ENCODE measurements at regions not wholly inside any gene's neighbourhood (a gene's known extent, or its start where the extent isn't known, plus 50 kb on each side); places are given as distances from the start of the nearest gene placed in this dataset.
"Not testable (repeated sequence)": the region's sequence is repeated elsewhere in the genome, so short reads cannot be mapped to it uniquely, and the experiment has no call there.

- DNase-seq, result no peak
Measured at GRCh38 chr22:47497666-47498065, 735.2 kb downstream of the TBC1D22A start.

DNA sequence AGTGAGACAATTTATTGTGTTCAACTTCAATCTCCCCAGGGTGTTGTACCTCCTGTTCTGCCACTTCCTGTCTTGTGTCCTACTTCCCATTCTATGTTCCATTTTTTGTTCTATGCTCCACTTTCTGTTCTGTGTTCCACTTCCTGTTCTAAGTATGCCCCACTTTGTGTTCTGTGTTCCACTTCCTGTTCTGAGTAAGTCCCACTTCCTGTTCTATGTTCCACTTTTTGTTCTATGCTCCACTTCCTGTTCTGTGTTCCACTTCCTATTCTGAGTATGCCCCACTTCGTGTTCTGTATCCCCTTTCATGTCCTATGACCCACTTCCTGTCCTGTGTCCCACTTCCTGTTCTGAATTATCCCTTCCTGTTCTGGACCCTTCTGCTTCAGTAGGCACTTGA is 732.7 kb downstream of the TBC1D22A start:
- DNase-seq, result peak; percentile 3 to 42

DNA sequence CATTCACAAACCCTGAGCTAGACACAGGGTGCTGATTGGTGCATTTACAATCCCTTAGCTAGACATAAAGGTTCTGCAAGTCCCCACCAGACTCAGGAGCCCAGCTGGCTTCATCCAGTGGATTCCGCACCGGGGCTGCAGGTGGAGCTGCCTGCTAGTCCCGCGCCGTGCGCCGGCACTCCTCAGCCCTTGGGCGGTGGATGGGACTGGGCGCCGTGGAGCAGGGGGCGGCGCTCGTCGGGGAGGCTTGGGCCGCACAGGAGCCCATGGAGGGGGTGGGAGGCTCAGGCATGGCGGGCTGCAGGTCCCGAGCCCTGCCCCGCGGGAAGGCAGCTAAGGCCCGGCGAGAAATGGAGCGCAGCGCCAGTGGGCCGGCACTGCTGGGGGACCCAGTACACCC is 725.7 kb downstream of the TBC1D22A start:
- not testable (repeated sequence) for DNase-seq

- no peak for DNase-seq
Measured at GRCh38 chr22:47486569-47487312, 724.3 kb downstream of the TBC1D22A start.

- DNase-seq, result no peak
Measured at GRCh38 chr22:47484960-47485569, 722.6 kb downstream of the TBC1D22A start.

- DNase-seq, result no peak
Measured at GRCh38 chr22:47476231-47476630, 713.8 kb downstream of the TBC1D22A start.

GRCh38 chr22:47474895-47475294 is 712.4 kb downstream of the TBC1D22A start:
- DNase-seq, result no peak

DNA sequence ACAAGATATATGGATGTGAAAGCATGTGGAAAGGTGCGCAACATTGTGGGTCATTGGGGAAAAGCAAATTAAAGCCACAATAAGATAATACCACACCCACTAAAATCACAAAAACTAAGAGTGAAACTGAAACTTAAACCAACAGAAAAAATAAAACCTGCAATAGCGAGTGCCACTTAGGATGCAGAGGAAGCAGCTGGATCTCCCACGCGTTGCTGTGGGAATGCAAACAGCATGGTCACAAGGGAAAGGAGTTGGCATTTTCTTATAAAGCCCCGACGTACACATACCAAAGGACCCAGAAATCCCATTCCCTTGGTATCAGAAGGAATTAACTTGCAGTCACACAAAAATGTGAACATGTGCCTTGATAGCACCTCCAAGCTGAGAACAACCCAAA is 712.0 kb downstream of the TBC1D22A start:
- peak in 1 of 2 donors; percentile 3 for DNase-seq

GRCh38 chr22:47472636-47473035 is 710.2 kb downstream of the TBC1D22A start:
- no peak for DNase-seq

DNA sequence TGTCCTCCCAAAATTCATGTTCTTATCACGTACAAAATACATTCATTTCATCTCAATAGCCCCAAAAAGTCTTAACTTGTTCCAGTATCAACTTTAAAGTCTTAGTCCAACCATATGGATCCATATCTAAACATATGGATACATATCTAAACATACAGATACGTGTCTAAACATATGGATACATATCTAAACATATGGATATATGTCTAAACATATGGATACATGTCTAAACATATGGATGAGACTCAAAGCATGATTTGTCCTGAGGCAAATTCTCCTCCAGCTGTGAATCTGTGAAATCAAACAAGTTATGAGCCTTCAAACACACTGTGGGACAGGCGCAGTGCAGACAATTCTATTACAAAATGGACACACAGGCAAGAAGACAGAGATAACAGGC is 709.0 kb downstream of the TBC1D22A start:
- DNase-seq, result no peak

GRCh38 chr22:47465809-47466208 is 703.4 kb downstream of the TBC1D22A start:
- no peak for DNase-seq

DNA sequence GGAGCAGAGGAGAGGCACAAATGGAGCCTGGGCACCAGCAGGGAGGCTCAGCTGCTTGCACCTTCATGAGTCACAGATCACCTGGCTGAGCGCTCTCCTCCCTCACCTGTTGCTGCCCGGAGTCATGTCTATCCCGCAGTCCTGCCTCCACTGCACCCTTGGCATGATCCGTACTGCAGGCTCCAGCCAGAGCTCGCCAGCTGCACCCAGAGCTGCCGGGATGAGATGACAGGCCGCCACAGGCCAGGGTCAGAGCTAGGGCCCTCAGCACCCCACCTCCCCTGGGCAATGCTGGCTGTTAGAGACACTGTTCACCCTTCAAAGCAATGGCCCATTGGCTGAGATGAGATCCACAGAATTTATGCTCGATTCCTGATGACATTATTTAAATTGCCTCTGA is 702.8 kb downstream of the TBC1D22A start:
- no peak for DNase-seq

DNA sequence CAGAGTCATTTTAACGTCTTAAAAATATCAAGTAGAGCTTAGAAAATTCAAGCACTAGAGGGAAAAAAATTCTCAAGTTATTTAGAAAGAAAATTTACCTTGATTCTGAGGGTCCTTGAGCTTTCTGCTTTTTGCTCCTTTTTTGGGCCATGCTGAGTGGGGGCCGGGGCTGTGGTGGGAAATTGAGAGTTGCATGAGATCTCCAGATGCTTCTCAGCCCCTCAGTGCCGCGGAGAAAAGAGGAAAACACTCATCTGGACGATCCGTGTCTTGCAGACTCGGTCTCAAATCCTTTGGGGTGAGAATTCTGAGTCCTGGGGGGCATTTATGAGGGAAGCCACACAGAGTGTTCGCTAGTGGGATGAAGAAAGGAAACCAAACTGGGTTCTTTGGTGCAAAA is 700.8 kb downstream of the TBC1D22A start:
- DNase-seq, result no peak

DNA sequence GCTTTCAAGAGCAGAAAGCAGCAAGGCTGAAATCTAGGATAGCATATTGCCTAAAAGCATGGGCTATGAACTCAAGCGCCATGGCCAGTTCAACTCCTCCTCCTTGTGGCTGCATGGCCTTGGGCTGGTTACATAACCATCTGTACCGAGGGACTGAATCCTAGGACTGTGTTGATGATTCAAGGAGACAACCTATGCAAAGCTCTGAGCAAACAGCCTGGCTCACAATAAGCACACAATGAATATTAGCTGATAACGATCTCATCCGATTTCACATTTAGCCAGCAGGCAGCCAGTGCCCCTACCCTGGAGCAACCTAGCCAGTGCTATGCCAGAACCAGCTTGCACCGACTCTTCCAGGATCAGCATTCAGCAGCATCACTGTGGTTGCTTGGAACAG is 698.4 kb downstream of the TBC1D22A start:
- DNase-seq, result no peak

DNA sequence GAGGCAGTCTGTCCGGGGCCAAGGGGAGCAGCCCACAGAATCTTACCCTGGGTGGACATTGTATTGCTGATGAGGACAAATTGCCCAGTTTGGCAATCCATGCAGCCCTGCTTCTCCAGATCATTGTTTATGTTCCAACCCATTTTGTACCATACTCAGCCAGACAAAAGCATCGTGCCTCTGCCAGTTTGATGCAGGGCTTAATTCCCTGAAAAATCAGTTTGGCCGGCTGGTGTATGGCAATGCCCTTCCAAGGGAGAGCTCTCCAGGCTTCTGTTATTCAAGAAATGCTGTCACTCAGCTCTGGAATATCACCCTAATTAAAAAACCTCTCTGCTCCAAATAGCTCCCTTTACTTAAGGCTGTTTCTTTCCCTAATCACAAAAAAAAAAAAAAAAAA is 697.7 kb downstream of the TBC1D22A start:
- DNase-seq, result no peak

DNA sequence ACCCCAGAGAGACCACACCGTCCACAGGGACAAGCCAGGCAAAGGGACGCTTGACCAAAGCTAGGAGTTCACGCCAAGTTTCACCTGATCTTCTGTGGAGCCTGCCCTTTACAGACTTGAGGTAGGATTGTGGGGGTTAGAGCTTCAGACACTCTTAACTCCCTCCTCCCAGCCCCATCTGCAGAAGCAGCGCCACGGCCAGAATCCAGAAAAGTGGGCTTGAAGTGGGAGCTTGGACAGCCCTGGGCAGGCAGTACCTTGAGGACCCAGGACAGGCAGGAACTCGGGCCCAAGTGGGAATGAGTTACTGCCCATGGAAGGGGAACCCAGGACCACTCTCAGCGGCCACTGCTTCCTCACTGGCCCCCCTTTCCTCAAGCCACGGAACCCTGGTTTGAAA is 695.9 kb downstream of the TBC1D22A start:
- DNase-seq, result no peak

GRCh38 chr22:47457509-47458300 is 695.3 kb downstream of the TBC1D22A start:
- DNase-seq, result no peak

- no peak for DNase-seq
Measured at GRCh38 chr22:47457021-47457420, 694.6 kb downstream of the TBC1D22A start.

GRCh38 chr22:47456031-47456430 is 693.6 kb downstream of the TBC1D22A start:
- no peak for DNase-seq

- DNase-seq, result no peak
Measured at GRCh38 chr22:47453049-47453448, 690.6 kb downstream of the TBC1D22A start.

- no peak for DNase-seq
Measured at GRCh38 chr22:47452184-47452583, 689.7 kb downstream of the TBC1D22A start.

- DNase-seq, result no peak
Measured at GRCh38 chr22:47450876-47451475, 688.5 kb downstream of the TBC1D22A start.

GRCh38 chr22:47449508-47450270 is 687.2 kb downstream of the TBC1D22A start:
- no peak for DNase-seq

Measured in inflammatory macrophage treated with lipopolysaccharide for 1 hour (primary cell).